H1 (cell line): ENCODE measurements at regions not wholly inside any gene's neighbourhood (a gene's known extent, or its start where the extent isn't known, plus 50 kb on each side); places are given as distances from the start of the nearest gene placed in this dataset.

Source experiments
- BCL11A ChIP-seq, 2 experiments: IDR thresholded peaks; one replicate each; pipeline ENCODE4 v1.6.1; 2011; ENCODE audit warnings: low read depth in 2 of 2, low read length in 2 of 2, mild to moderate bottlenecking in 2 of 2
- CEBPB ChIP-seq: IDR thresholded peaks from 2 replicates; pipeline ENCODE4 v1.6.1; 2012; ENCODE audit warnings: low read depth, low read length
- CTCF ChIP-seq, 3 experiments: IDR thresholded peaks; 1 replicate in 2 of 3; 2 replicates in 1 of 3; pipeline versions ENCODE4 v1.5.1 to v1.6.1; 2011; ENCODE audit warnings: low read length in 3 of 3, mild to moderate bottlenecking in 3 of 3, inconsistent platforms in 2 of 3, low read depth in 1 of 3, moderate library complexity in 1 of 3; ENCODE audit not compliant: insufficient read depth in 1 of 3; ENCODE audit errors: control extremely low read depth in 1 of 3
- EP300 ChIP-seq, 2 experiments: IDR thresholded peaks; 1 replicate in 1 of 2; 2 replicates in 1 of 2; pipeline ENCODE4 v1.6.1; 2011 to 2012; ENCODE audit warnings: low read depth in 2 of 2, low read length in 2 of 2, mild to moderate bottlenecking in 2 of 2, borderline replicate concordance in 1 of 2, inconsistent platforms in 1 of 2, moderate library complexity in 1 of 2
- GABPA ChIP-seq: IDR thresholded peaks from 2 replicates; pipeline ENCODE4 v1.6.1; 2011; ENCODE audit warnings: mild to moderate bottlenecking, low read length, moderate library complexity, borderline replicate concordance; ENCODE audit not compliant: insufficient read depth
- HDAC2 ChIP-seq, 2 experiments: fragments of 300-600 bp in 1 of 2; sonication (generic) in 1 of 2; IDR thresholded peaks; 2 replicates each; pipeline ENCODE4 v1.6.1; 2011 to 2012; ENCODE audit warnings: low read depth in 2 of 2, low read length in 2 of 2, mild to moderate bottlenecking in 2 of 2, moderate library complexity in 2 of 2, borderline replicate concordance in 1 of 2, inconsistent platforms in 1 of 2
- POLR2A ChIP-seq, 2 experiments: IDR thresholded peaks; 1 replicate in 1 of 2; 2 replicates in 1 of 2; pipeline ENCODE4 v1.6.1; 2011; ENCODE audit warnings: low read depth in 2 of 2, low read length in 2 of 2, mild to moderate bottlenecking in 2 of 2; ENCODE audit errors: control extremely low read depth in 1 of 2
- POLR2AphosphoS5 ChIP-seq: IDR thresholded peaks from 2 replicates; pipeline ENCODE4 v1.6.1; 2011; ENCODE audit warnings: low read depth, low read length
- RFX5 ChIP-seq: IDR thresholded peaks from 2 replicates; pipeline ENCODE4 v1.6.1; 2011; ENCODE audit warnings: low read depth, low read length, improper control_type of control experiment, borderline replicate concordance
- SIN3A ChIP-seq, 2 experiments: IDR thresholded peaks in 1 of 2; conservative IDR thresholded peaks in 1 of 2; 2 replicates each; pipeline ENCODE4 v1.6.1; 2011 to 2012; ENCODE audit warnings: low read length in 2 of 2, improper control_type of control experiment in 1 of 2, low read depth in 1 of 2, mild to moderate bottlenecking in 1 of 2
- TAF1 ChIP-seq: IDR thresholded peaks from 2 replicates; pipeline ENCODE4 v1.6.1; 2011; ENCODE audit warnings: mild to moderate bottlenecking, low read depth, low read length
- TCF12 ChIP-seq: IDR thresholded peaks from 2 replicates; pipeline ENCODE4 v1.6.1; 2011; ENCODE audit warnings: low read depth, mild to moderate bottlenecking, low read length
- USF2 ChIP-seq: IDR thresholded peaks from 2 replicates; pipeline ENCODE4 v1.6.1; 2011; ENCODE audit warnings: low read length, improper control_type of control experiment
- YY1 ChIP-seq: IDR thresholded peaks from 2 replicates; pipeline ENCODE4 v1.6.1; 2011; ENCODE audit warnings: low read depth, mild to moderate bottlenecking, low read length

- no peak for TF ChIP-seq EP300 (IDR thresholded peaks at IDR 0.05; ENCODE audit: borderline replicate concordance in 1 of 2, low read depth in 2 of 2, low read length in 2 of 2)
- no peak for TF ChIP-seq SIN3A (conservative IDR thresholded peaks at IDR 0.05 in 1 of 2, IDR thresholded peaks at IDR 0.05 in 1 of 2; ENCODE audit: low read depth in 1 of 2, low read length in 2 of 2)
- 0 out of 4 replicates have a peak, but pooled peaks of 1 of the 3 experiments have one; percentile 1 for TF ChIP-seq CTCF (IDR thresholded peaks at IDR 0.05; ENCODE audit: control extremely low read depth in 1 of 3, insufficient read depth in 1 of 3, low read depth in 1 of 3, low read length in 3 of 3)
- TF ChIP-seq POLR2AphosphoS5, result no peak
- no peak for TF ChIP-seq CEBPB
- no peak for TF ChIP-seq BCL11A (IDR thresholded peaks at IDR 0.05; ENCODE audit: low read depth in 2 of 2, low read length in 2 of 2)
- no peak for TF ChIP-seq TAF1
- no peak for TF ChIP-seq POLR2A (IDR thresholded peaks at IDR 0.05; ENCODE audit: control extremely low read depth in 1 of 2, low read depth in 2 of 2, low read length in 2 of 2)
- TF ChIP-seq RFX5, result no peak
- TF ChIP-seq TCF12, result no peak
- TF ChIP-seq USF2, result no peak
- no peak for TF ChIP-seq GABPA
- TF ChIP-seq YY1, result no peak
- TF ChIP-seq HDAC2 (IDR thresholded peaks at IDR 0.05; ENCODE audit: borderline replicate concordance in 1 of 2, low read depth in 2 of 2, low read length in 2 of 2), result no peak
Measured at GRCh38 chr5:142405814-142406395, 81.1 kb upstream of the SPRY4 start.
